ENCODE measurements at regions not wholly inside any gene's neighbourhood (a gene's known extent, or its start where the extent isn't known, plus 50 kb on each side); places are given as distances from the start of the nearest gene placed in this dataset.

DNA sequence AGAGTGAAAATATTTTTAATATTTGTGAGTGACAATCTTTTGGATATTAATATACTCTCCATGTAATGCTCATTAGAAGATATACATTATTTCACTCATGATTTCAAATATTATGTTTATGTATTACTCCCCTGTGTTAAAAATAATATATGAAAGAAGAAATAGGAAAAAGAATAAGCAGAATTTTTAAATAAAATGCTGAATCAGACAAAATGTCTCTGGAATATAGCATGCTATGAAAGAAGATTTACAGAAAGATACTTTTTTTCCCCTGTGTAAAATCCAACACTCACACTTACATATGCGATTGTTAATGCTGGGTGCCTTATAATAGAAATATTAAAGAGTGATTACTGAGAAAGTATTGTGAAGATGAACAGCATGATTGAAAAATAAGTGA lies 373.7 kb downstream of the ANXA1 start:
- no peak for TF ChIP-seq NRF1 (IDR thresholded peaks at IDR 0.05; ENCODE audit: low read depth, low read length)
- TF ChIP-seq, protein P1, sequence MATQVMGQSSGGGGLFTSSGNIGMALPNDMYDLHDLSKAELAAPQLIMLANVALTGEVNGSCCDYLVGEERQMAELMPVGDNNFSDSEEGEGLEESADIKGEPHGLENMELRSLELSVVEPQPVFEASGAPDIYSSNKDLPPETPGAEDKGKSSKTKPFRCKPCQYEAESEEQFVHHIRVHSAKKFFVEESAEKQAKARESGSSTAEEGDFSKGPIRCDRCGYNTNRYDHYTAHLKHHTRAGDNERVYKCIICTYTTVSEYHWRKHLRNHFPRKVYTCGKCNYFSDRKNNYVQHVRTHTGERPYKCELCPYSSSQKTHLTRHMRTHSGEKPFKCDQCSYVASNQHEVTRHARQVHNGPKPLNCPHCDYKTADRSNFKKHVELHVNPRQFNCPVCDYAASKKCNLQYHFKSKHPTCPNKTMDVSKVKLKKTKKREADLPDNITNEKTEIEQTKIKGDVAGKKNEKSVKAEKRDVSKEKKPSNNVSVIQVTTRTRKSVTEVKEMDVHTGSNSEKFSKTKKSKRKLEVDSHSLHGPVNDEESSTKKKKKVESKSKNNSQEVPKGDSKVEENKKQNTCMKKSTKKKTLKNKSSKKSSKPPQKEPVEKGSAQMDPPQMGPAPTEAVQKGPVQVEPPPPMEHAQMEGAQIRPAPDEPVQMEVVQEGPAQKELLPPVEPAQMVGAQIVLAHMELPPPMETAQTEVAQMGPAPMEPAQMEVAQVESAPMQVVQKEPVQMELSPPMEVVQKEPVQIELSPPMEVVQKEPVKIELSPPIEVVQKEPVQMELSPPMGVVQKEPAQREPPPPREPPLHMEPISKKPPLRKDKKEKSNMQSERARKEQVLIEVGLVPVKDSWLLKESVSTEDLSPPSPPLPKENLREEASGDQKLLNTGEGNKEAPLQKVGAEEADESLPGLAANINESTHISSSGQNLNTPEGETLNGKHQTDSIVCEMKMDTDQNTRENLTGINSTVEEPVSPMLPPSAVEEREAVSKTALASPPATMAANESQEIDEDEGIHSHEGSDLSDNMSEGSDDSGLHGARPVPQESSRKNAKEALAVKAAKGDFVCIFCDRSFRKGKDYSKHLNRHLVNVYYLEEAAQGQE (IDR thresholded peaks at IDR 0.05; ENCODE audit: low read depth, low read length): no peak
- no peak for TF ChIP-seq GABPA (IDR thresholded peaks at IDR 0.05; ENCODE audit: low read depth)
- TF ChIP-seq, protein P2, sequence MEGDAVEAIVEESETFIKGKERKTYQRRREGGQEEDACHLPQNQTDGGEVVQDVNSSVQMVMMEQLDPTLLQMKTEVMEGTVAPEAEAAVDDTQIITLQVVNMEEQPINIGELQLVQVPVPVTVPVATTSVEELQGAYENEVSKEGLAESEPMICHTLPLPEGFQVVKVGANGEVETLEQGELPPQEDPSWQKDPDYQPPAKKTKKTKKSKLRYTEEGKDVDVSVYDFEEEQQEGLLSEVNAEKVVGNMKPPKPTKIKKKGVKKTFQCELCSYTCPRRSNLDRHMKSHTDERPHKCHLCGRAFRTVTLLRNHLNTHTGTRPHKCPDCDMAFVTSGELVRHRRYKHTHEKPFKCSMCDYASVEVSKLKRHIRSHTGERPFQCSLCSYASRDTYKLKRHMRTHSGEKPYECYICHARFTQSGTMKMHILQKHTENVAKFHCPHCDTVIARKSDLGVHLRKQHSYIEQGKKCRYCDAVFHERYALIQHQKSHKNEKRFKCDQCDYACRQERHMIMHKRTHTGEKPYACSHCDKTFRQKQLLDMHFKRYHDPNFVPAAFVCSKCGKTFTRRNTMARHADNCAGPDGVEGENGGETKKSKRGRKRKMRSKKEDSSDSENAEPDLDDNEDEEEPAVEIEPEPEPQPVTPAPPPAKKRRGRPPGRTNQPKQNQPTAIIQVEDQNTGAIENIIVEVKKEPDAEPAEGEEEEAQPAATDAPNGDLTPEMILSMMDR (IDR thresholded peaks at IDR 0.05): no peak
- TF ChIP-seq, protein P3, sequence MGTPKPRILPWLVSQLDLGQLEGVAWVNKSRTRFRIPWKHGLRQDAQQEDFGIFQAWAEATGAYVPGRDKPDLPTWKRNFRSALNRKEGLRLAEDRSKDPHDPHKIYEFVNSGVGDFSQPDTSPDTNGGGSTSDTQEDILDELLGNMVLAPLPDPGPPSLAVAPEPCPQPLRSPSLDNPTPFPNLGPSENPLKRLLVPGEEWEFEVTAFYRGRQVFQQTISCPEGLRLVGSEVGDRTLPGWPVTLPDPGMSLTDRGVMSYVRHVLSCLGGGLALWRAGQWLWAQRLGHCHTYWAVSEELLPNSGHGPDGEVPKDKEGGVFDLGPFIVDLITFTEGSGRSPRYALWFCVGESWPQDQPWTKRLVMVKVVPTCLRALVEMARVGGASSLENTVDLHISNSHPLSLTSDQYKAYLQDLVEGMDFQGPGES (IDR thresholded peaks at IDR 0.05; ENCODE audit: low read depth, low read length): no peak
- TF ChIP-seq FOSL2 (IDR thresholded peaks at IDR 0.05; ENCODE audit: borderline replicate concordance, low read depth): no peak
- no peak for TF ChIP-seq FOXJ3 (CRISPR knock-in tag; IDR thresholded peaks at IDR 0.05)
- TF ChIP-seq TAF1 (IDR thresholded peaks at IDR 0.05; ENCODE audit: borderline replicate concordance, low read depth, low read length): no peak
- no peak for TF ChIP-seq CHD2 (IDR thresholded peaks at IDR 0.05; ENCODE audit: low read length, partially characterized antibody)
- TF ChIP-seq TEAD4 (IDR thresholded peaks at IDR 0.05; ENCODE audit: borderline replicate concordance, insufficient read depth): no peak
- no peaks in the 10 kb centered on the region for H3K79me2 ChIP-seq (ENCODE audit: insufficient read depth)
- H3K9me2 ChIP-seq: no peaks in the 10 kb centered on the region
- no peak overlapping the region for H3K9ac ChIP-seq
- H4K20me1 ChIP-seq (ENCODE audit: insufficient read depth): no peaks in the 10 kb centered on the region
- WGBS (ENCODE audit: low lambda C conversion rate): 40% methylated on average over 1 of the region's 1 CpG
- H2AFZ ChIP-seq (ENCODE audit: low read depth): no peak overlapping the region
- DNase-seq: no peak
- H3K27ac ChIP-seq (ENCODE audit: low read depth in 2 of 2, low read length in 1 of 2): no peak overlapping the region
- no peaks in the 10 kb centered on the region for H3K36me3 ChIP-seq (replicated peaks in 1 of 2; ENCODE audit: control insufficient read depth in 1 of 2, insufficient read depth in 2 of 2, low read length in 1 of 2)
- POLR2A ChIA-PET: no interaction called here
- H3K4me3 ChIP-seq (ENCODE audit: low read depth in 2 of 2, low read length in 1 of 2): no peak overlapping the region
- H3K4me1 ChIP-seq (ENCODE audit: control insufficient read depth in 1 of 2, insufficient read depth in 2 of 2, low read depth in 1 of 2, low read length in 1 of 2): no peaks in the 10 kb centered on the region
- H3F3A ChIP-seq (replicated peaks; ENCODE audit: insufficient read depth): no peaks in the 10 kb centered on the region
- no peaks in the 10 kb centered on the region for H3K9me3 ChIP-seq
- no peak overlapping the region for H3K4me2 ChIP-seq
- CTCF ChIA-PET: no interaction called here
- H3K27me3 ChIP-seq (ENCODE audit: insufficient read depth): no peaks in the 10 kb centered on the region

DNA sequence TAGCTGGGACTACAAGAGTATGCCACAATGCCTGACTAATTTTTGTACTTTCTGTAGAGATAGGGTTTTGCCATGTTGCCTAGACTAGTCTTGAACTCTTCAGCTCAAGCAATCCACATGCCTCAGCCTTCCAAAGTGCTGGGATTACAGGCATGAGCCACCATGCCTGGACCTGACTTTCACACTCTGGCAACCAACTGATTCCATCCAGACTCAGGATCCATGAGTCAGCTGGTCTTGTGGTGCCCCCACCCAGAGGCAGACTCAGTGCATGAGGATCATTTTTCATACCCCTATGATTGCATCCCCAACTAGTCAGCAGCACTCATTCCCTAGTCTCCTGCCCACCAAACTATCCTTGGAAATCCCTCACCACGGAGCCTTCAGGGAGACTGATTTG lies 375.9 kb downstream of the ANXA1 start:
- ChIA-PET POLR2A (no interaction called here), CTCF (no interaction called here)
- Histone ChIP-seq H3K4me1 (ENCODE audit: control insufficient read depth in 1 of 2, insufficient read depth in 2 of 2, low read depth in 1 of 2, low read length in 1 of 2) (no peaks in the 10 kb centered on the region), H3K4me3 (ENCODE audit: low read depth in 2 of 2, low read length in 1 of 2) (no peak overlapping the region), H3K79me2 (ENCODE audit: insufficient read depth) (no peaks in the 10 kb centered on the region), H3K27me3 (ENCODE audit: insufficient read depth) (no peaks in the 10 kb centered on the region), H3K36me3 (replicated peaks in 1 of 2; ENCODE audit: control insufficient read depth in 1 of 2, insufficient read depth in 2 of 2, low read length in 1 of 2) (no peaks in the 10 kb centered on the region), H4K20me1 (ENCODE audit: insufficient read depth) (no peaks in the 10 kb centered on the region), H3K4me2 (no peak overlapping the region), H3F3A (replicated peaks; ENCODE audit: insufficient read depth) (no peaks in the 10 kb centered on the region), H3K27ac (ENCODE audit: low read depth in 2 of 2, low read length in 1 of 2) (no peak overlapping the region), H3K9me2 (no peaks in the 10 kb centered on the region), H3K9me3 (no peaks in the 10 kb centered on the region), H3K9ac (no peak overlapping the region), H2AFZ (ENCODE audit: low read depth) (no peak overlapping the region)
- TF ChIP-seq RAD21 (IDR thresholded peaks at IDR 0.05; ENCODE audit: low read length) (no peak), EZH2phosphoT487 (IDR thresholded peaks at IDR 0.05; ENCODE audit: borderline replicate concordance, low read depth) (no peak), TEAD4 (IDR thresholded peaks at IDR 0.05; ENCODE audit: borderline replicate concordance, insufficient read depth) (no peak), CHD2 (IDR thresholded peaks at IDR 0.05; ENCODE audit: low read length, partially characterized antibody) (no peak), GATA2 (CRISPR knock-in tag; IDR thresholded peaks at IDR 0.05) (no peak), FOSL2 (IDR thresholded peaks at IDR 0.05; ENCODE audit: borderline replicate concordance, low read depth) (no peak), NRF1 (IDR thresholded peaks at IDR 0.05; ENCODE audit: low read depth, low read length) (no peak), FOXJ3 (CRISPR knock-in tag; IDR thresholded peaks at IDR 0.05) (no peak), MEF2A (IDR thresholded peaks at IDR 0.05; ENCODE audit: borderline replicate concordance, low read depth) (no peak), RFX5 (IDR thresholded peaks at IDR 0.05; ENCODE audit: low read length) (no peak), SIN3A (IDR thresholded peaks at IDR 0.05; ENCODE audit: borderline replicate concordance, low read depth, low read length) (no peak)
- TF ChIP-seq, protein P2 (IDR thresholded peaks at IDR 0.05): no peak
- TF ChIP-seq, protein P3 (IDR thresholded peaks at IDR 0.05; ENCODE audit: low read depth, low read length): no peak
- no peak for DNase-seq
- 0% methylated on average over 1 of the region's 1 CpG for WGBS (ENCODE audit: low lambda C conversion rate)

Data from SK-N-SH (cell line).